GM12878 (cell line): ENCODE measurements at regions not wholly inside any gene's neighbourhood (a gene's known extent, or its start where the extent isn't known, plus 50 kb on each side); places are given as distances from the start of the nearest gene placed in this dataset.

Experiments
- CTCF ChIP-seq, 3 experiments: IDR thresholded peaks in 2 of 3; conservative IDR thresholded peaks in 1 of 3; 2 replicates each; pipeline ENCODE4 v1.5.1; 2011; ENCODE audit warnings: low read depth in 3 of 3, low read length in 3 of 3, mild to moderate bottlenecking in 3 of 3, control low read depth in 2 of 3, moderate library complexity in 2 of 3, inconsistent platforms in 1 of 3, mixed read lengths in 1 of 3; ENCODE audit not compliant: control insufficient read depth in 2 of 3, insufficient read depth in 1 of 3; ENCODE audit errors: extremely low read depth in 1 of 3
- MAX ChIP-seq: IDR thresholded peaks from 2 replicates; pipeline ENCODE4 v1.6.1; 2012; ENCODE audit warnings: low read depth, low read length, improper control_type of control experiment

GRCh38 chr1:162914601-162915000 lies 53.6 kb upstream of the CCDC190 start:
- TF ChIP-seq MAX (no peak), CTCF (IDR thresholded peaks at IDR 0.05 in 2 of 3, conservative IDR thresholded peaks at IDR 0.05 in 1 of 3; ENCODE audit: control insufficient read depth in 2 of 3, extremely low read depth in 1 of 3, insufficient read depth in 1 of 3, low read depth in 3 of 3, low read length in 3 of 3) (no peak)
